Esophagus squamous epithelium (tissue), 4 donors: ENCODE measurements at regions not wholly inside any gene's neighbourhood (a gene's known extent, or its start where the extent isn't known, plus 50 kb on each side); places are given as distances from the start of the nearest gene placed in this dataset.

Experiments
- CTCF ChIP-seq, 6 experiments: fragments of 450-650 bp in 4 of 6; fragments of 200-600 bp in 2 of 6; sonication (generic) in 2 of 6; IDR thresholded peaks; one replicate each; pipeline ENCODE4 v1.5.1; 2016 to 2019; ENCODE audit warnings: antibody characterized with exemption in 6 of 6, mild to moderate bottlenecking in 4 of 6, moderate library complexity in 4 of 6
- POLR2A ChIP-seq, 4 donors: fragments of 450-650 bp; IDR thresholded peaks; one replicate each; pipeline ENCODE4 v1.6.1; 2017; ENCODE audit warnings: antibody characterized with exemption in 4 of 4, mild to moderate bottlenecking in 4 of 4, moderate library complexity in 3 of 4

GRCh38 chr9:93830012-93830596 is 125.1 kb downstream of the BARX1 start:
- TF ChIP-seq CTCF (IDR thresholded peaks at IDR 0.05) (no peak), POLR2A (IDR thresholded peaks at IDR 0.05) (no peak)
